Tibial artery (tissue), 4 donors: ENCODE measurements at regions not wholly inside any gene's neighbourhood (a gene's known extent, or its start where the extent isn't known, plus 50 kb on each side); places are given as distances from the start of the nearest gene placed in this dataset.

Experiments
- DNase-seq, 2 donors: peaks; one replicate each; pipeline ENCODE4 v3.0.0-alpha.2; 2019
- H3K27ac ChIP-seq, 2 donors: fragments of 200-600 bp; sonication (generic) in 1 of 2; 1 replicate in 1 of 2; 2 replicates in 1 of 2; pipeline ENCODE4 v1.5.1; 2018 to 2019; ENCODE audit warnings: mild to moderate bottlenecking in 1 of 2
- H3K27me3 ChIP-seq, 2 donors: fragments of 200-600 bp; sonication (generic) in 1 of 2; one replicate each; pipeline versions ENCODE4 v1.5.1 to v1.6.0; 2016 to 2019
- H3K36me3 ChIP-seq, 3 donors: fragments of 200-600 bp; sonication (generic) in 2 of 3; one replicate each; pipeline ENCODE4 v1.5.1; 2016 to 2019; ENCODE audit warnings: mild to moderate bottlenecking in 2 of 3
- H3K4me1 ChIP-seq, 4 donors: fragments of 200-600 bp; sonication (generic) in 2 of 4; 1 replicate in 3 of 4; 2 replicates in 1 of 4; pipeline ENCODE4 v1.5.1; 2016 to 2019
- H3K4me3 ChIP-seq, 2 donors: fragments of 200-600 bp; sonication (generic) in 1 of 2; 1 replicate in 1 of 2; 2 replicates in 1 of 2; pipeline ENCODE4 v1.5.1; 2018 to 2019; ENCODE audit warnings: mild to moderate bottlenecking in 2 of 2
- H3K9me3 ChIP-seq, 3 donors: fragments of 200-600 bp; sonication (generic) in 1 of 3; one replicate each; pipeline ENCODE4 v1.5.1; 2016 to 2019
- intact Hi-C: fragments of 100-400 bp; cut with DNase I; formaldehyde crosslinking; loops from one replicate; pipeline ENCODE4 v1.15.0; 2023; ENCODE audit warnings: low total_unique reads
- TF ChIP-seq, protein P1 (sequence below), 2 experiments: fragments of 200-600 bp in 1 of 2; fragments of 450-650 bp in 1 of 2; IDR thresholded peaks; one replicate each; pipeline ENCODE4 v1.5.1; 2017 to 2019; ENCODE audit warnings: antibody characterized with exemption in 2 of 2, mild to moderate bottlenecking in 1 of 2, moderate library complexity in 1 of 2

- no peak for DNase-seq
- Histone ChIP-seq H3K4me3 (no peak overlapping the region), H3K9me3 (no peaks in the 10 kb centered on the region), H3K36me3 (no peaks in the 10 kb centered on the region), H3K4me1 (no peaks in the 10 kb centered on the region), H3K27me3 (peaks cover 0 to 6% of the 10 kb centered on the region in 2 donors), H3K27ac (no peak overlapping the region)
- TF ChIP-seq, protein P1, sequence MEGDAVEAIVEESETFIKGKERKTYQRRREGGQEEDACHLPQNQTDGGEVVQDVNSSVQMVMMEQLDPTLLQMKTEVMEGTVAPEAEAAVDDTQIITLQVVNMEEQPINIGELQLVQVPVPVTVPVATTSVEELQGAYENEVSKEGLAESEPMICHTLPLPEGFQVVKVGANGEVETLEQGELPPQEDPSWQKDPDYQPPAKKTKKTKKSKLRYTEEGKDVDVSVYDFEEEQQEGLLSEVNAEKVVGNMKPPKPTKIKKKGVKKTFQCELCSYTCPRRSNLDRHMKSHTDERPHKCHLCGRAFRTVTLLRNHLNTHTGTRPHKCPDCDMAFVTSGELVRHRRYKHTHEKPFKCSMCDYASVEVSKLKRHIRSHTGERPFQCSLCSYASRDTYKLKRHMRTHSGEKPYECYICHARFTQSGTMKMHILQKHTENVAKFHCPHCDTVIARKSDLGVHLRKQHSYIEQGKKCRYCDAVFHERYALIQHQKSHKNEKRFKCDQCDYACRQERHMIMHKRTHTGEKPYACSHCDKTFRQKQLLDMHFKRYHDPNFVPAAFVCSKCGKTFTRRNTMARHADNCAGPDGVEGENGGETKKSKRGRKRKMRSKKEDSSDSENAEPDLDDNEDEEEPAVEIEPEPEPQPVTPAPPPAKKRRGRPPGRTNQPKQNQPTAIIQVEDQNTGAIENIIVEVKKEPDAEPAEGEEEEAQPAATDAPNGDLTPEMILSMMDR (IDR thresholded peaks at IDR 0.05) = no peak
- intact Hi-C loops = no loop called here
Observed at GRCh38 chr13:20348018-20348417, 115.9 kb upstream of the GJB6 start.

DNA sequence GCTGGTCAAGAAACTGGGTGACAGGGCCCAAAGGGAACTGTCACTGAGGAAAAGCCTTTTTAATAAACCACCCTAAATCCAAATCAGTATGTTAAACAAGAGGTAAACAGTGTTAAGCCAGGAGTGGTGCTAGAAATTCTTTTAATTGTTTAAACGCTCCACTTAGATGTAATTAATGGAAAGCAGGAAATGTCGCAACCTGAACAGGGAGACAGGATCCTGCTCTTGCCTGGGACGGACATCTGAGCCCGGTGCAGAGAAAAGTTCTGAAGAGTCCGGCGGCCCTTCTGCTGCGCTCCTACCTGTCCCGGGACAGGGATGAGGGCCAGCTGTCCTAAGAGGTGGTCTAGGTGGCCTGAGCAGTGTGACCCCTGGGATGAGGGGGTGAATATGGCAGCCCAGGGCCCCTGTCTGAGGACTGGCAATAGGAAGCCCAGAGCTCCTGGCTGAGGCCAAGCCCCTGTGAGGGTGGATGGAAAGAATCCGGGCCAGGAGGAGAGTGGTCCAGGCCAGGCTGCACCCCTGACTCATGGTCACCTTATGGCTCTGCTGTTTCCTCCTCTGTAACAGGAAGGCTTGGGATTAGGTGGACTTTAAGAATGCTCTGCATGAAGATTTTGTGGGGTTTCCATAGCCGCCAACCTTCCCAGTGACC, 112.8 kb upstream of the GJB6 start:
- H3K36me3 ChIP-seq = no peaks in the 10 kb centered on the region
- no peak for DNase-seq
- H3K27ac ChIP-seq = no peak overlapping the region
- no peaks in the 10 kb centered on the region for H3K4me1 ChIP-seq
- intact Hi-C loops = no loop called here
- TF ChIP-seq, protein P1 (IDR thresholded peaks at IDR 0.05) = no peak
- no peaks in the 10 kb centered on the region for H3K9me3 ChIP-seq
- H3K4me3 ChIP-seq = no peak overlapping the region
- peaks cover 0 to 8% of the 10 kb centered on the region in 2 donors for H3K27me3 ChIP-seq

- Histone ChIP-seq H3K36me3 (no peaks in the 10 kb centered on the region), H3K4me1 (no peaks in the 10 kb centered on the region), H3K27me3 (peaks cover 0 to 8% of the 10 kb centered on the region in 2 donors), H3K4me3 (no peak overlapping the region), H3K27ac (no peak overlapping the region), H3K9me3 (no peaks in the 10 kb centered on the region)
- no peak for DNase-seq
- TF ChIP-seq, protein P1 (IDR thresholded peaks at IDR 0.05) = no peak
- intact Hi-C loops = no loop called here
Observed at GRCh38 chr13:20342311-20342710, 110.2 kb upstream of the GJB6 start.

- H3K27ac ChIP-seq = no peak overlapping the region
- H3K4me3 ChIP-seq = no peak overlapping the region
- H3K4me1 ChIP-seq = no peaks in the 10 kb centered on the region
- TF ChIP-seq, protein P1 (IDR thresholded peaks at IDR 0.05) = no peak
- intact Hi-C loops = no loop called here
- peaks cover 0 to 8% of the 10 kb centered on the region in 2 donors for H3K27me3 ChIP-seq
- no peaks in the 10 kb centered on the region for H3K9me3 ChIP-seq
- DNase-seq = peak in 1 of 2 donors; percentile 74
- no peaks in the 10 kb centered on the region for H3K36me3 ChIP-seq
Observed at GRCh38 chr13:20340759-20341171, 108.6 kb upstream of the GJB6 start.

DNA sequence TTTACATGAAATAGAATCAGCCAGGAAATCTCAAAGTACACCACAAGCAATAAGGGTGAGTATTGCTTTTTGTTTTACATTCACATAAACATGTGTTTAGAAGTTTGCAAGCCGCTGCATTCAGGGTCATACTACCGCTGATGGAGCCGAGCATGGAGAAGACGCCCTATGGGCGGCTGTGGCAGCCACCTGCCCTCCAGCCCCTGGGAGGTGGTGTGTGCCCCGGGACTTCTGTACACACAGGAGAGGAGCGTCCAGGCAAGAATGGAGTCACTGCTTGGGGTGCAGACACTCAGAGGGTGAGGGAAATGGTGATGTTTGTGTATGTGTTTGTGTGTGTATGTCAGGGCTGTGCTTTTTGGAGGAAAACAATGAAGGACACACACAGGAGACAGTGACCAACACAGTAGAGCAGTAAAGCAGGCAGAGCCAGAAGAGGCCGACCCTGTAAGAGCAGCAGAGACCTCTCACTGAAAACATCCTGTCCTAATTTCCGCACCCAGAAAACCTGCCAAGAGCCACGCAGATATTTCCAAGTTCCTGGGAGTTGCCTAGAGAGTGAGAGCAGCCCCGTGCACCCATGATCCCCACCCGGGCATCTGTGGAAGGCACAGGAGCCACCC, 108.1 kb upstream of the GJB6 start:
- intact Hi-C loops = no loop called here
- Histone ChIP-seq H3K27ac (no peak overlapping the region), H3K27me3 (peaks cover 0 to 8% of the 10 kb centered on the region in 2 donors), H3K4me3 (no peak overlapping the region), H3K36me3 (no peaks in the 10 kb centered on the region), H3K9me3 (no peaks in the 10 kb centered on the region), H3K4me1 (no peaks in the 10 kb centered on the region)
- TF ChIP-seq, protein P1 (IDR thresholded peaks at IDR 0.05) = no peak
- no peak for DNase-seq
